ENCODE measurements at regions not wholly inside any gene's neighbourhood (a gene's known extent, or its start where the extent isn't known, plus 50 kb on each side); places are given as distances from the start of the nearest gene placed in this dataset.

GRCh38 chr4:137076908-137077307 is 455.4 kb downstream of the PCDH18 start:
- no peak overlapping the region for H3K27ac ChIP-seq
- H3K79me2 ChIP-seq (ENCODE audit: low read depth) = no peaks in the 10 kb centered on the region
- ChIA-PET CTCF (no interaction called here), POLR2A (ENCODE audit: unreplicated experiment) (no interaction called here)
- no peaks in the 10 kb centered on the region for H3K36me3 ChIP-seq (ENCODE audit: low read depth)
- no peaks in the 10 kb centered on the region for H3K9me2 ChIP-seq (ENCODE audit: insufficient read depth)
- no peak for DNase-seq
- H3K4me2 ChIP-seq = no peak overlapping the region
- no peaks in the 10 kb centered on the region for H3K4me1 ChIP-seq (replicated peaks; ENCODE audit: insufficient read depth)
- H3F3A ChIP-seq (ENCODE audit: insufficient read depth, low read depth) = no peaks in the 10 kb centered on the region
- no peak for TF ChIP-seq EZH2 (IDR thresholded peaks at IDR 0.05; ENCODE audit: low read depth)
- TF ChIP-seq CTCF (conservative IDR thresholded peaks at IDR 0.05) = no peak
- H4K20me1 ChIP-seq (ENCODE audit: insufficient read depth) = no peaks in the 10 kb centered on the region
- H3K4me3 ChIP-seq = no peak overlapping the region
- H3K27me3 ChIP-seq (ENCODE audit: insufficient read depth, low read depth) = no peaks in the 10 kb centered on the region
- intact Hi-C loops (cut with micrococcal nuclease; ENCODE audit: unreplicated experiment) = no loop called here
- BruUV-seq (replicated peaks) = no TSS peak
- no peaks in the 10 kb centered on the region for H3K9me3 ChIP-seq (ENCODE audit: insufficient read depth, low read depth)
- no peak overlapping the region for H2AFZ ChIP-seq

- no peaks in the 10 kb centered on the region for H3F3A ChIP-seq (ENCODE audit: insufficient read depth, low read depth)
- H3K4me1 ChIP-seq (replicated peaks; ENCODE audit: insufficient read depth) = no peaks in the 10 kb centered on the region
- H3K36me3 ChIP-seq (ENCODE audit: low read depth) = no peaks in the 10 kb centered on the region
- H3K27me3 ChIP-seq (ENCODE audit: insufficient read depth, low read depth) = no peaks in the 10 kb centered on the region
- intact Hi-C loops (cut with micrococcal nuclease; ENCODE audit: unreplicated experiment) = no loop called here
- BruUV-seq (replicated peaks) = no TSS peak
- ChIA-PET CTCF (no interaction called here), POLR2A (ENCODE audit: unreplicated experiment) (no interaction called here)
- no peaks in the 10 kb centered on the region for H3K9me3 ChIP-seq (ENCODE audit: insufficient read depth, low read depth)
- no peak overlapping the region for H2AFZ ChIP-seq
- no peaks in the 10 kb centered on the region for H3K79me2 ChIP-seq (ENCODE audit: low read depth)
- no peaks in the 10 kb centered on the region for H4K20me1 ChIP-seq (ENCODE audit: insufficient read depth)
- no peak overlapping the region for H3K4me2 ChIP-seq
- TF ChIP-seq CTCF (conservative IDR thresholded peaks at IDR 0.05) (no peak), EZH2 (IDR thresholded peaks at IDR 0.05; ENCODE audit: low read depth) (no peak)
- H3K4me3 ChIP-seq = no peak overlapping the region
- no peak overlapping the region for H3K27ac ChIP-seq
- no peak for DNase-seq
- no peaks in the 10 kb centered on the region for H3K9me2 ChIP-seq (ENCODE audit: insufficient read depth)
Observed at GRCh38 chr4:137075586-137075985, 456.7 kb downstream of the PCDH18 start.

GRCh38 chr4:137070614-137071013 is 461.7 kb downstream of the PCDH18 start:
- Histone ChIP-seq H3K9me3 (ENCODE audit: insufficient read depth, low read depth) (no peaks in the 10 kb centered on the region), H3K9me2 (ENCODE audit: insufficient read depth) (no peaks in the 10 kb centered on the region), H3K4me1 (replicated peaks; ENCODE audit: insufficient read depth) (no peaks in the 10 kb centered on the region), H2AFZ (no peak overlapping the region), H3K36me3 (ENCODE audit: low read depth) (no peaks in the 10 kb centered on the region), H3K4me3 (no peak overlapping the region), H3K27ac (no peak overlapping the region), H3K4me2 (no peak overlapping the region), H3K27me3 (ENCODE audit: insufficient read depth, low read depth) (no peaks in the 10 kb centered on the region), H3K79me2 (ENCODE audit: low read depth) (no peaks in the 10 kb centered on the region), H4K20me1 (ENCODE audit: insufficient read depth) (no peaks in the 10 kb centered on the region), H3F3A (ENCODE audit: insufficient read depth, low read depth) (no peaks in the 10 kb centered on the region)
- CTCF ChIA-PET = no interaction called here
- TF ChIP-seq EZH2 (IDR thresholded peaks at IDR 0.05; ENCODE audit: low read depth) (no peak), CTCF (conservative IDR thresholded peaks at IDR 0.05) (no peak)
- intact Hi-C loops (cut with micrococcal nuclease; ENCODE audit: unreplicated experiment) = no loop called here
- POLR2A ChIA-PET (ENCODE audit: unreplicated experiment) = no interaction called here
- DNase-seq = no peak
- no TSS peak for BruUV-seq (replicated peaks)

All from PC-9 (cell line).